Thyroid gland (tissue), 4 donors: ENCODE measurements at regions not wholly inside any gene's neighbourhood (a gene's known extent, or its start where the extent isn't known, plus 50 kb on each side); places are given as distances from the start of the nearest gene placed in this dataset.

Experiments used
- CTCF ChIP-seq, 6 experiments: fragments of 200-600 bp in 3 of 6; fragments of 450-650 bp in 3 of 6; sonication (generic) in 3 of 6; IDR thresholded peaks; one replicate each; pipeline ENCODE4 v1.5.1; 2016 to 2019; ENCODE audit warnings: antibody characterized with exemption in 6 of 6, mild to moderate bottlenecking in 2 of 6, inconsistent platforms in 1 of 6, moderate library complexity in 1 of 6
- POLR2A ChIP-seq, 2 donors: fragments of 450-650 bp; IDR thresholded peaks; one replicate each; pipeline ENCODE4 v1.6.1; 2017; ENCODE audit warnings: antibody characterized with exemption in 2 of 2, mild to moderate bottlenecking in 2 of 2, moderate library complexity in 1 of 2

DNA sequence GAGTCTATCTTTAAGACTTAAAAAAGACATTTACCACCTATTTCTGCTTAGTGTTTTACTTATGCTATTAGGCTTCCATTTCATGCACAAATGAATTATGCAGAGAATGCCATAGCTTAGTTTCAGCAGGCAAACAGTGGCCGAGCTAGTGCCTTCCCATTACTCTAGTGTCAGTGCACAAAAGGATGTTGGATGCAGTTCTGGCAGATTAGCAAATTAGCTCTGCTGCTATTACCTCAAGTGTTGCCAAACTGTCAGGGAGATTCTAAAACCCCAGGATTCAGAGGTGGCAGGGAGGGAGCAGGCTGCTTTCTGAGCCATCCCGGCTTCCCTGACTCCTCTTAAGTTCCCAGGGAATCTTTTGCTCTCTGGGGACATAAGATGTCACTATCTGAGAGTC is 209.4 kb upstream of the NCAM1 start:
- TF ChIP-seq CTCF (IDR thresholded peaks at IDR 0.05) (no peak), POLR2A (IDR thresholded peaks at IDR 0.05) (no peak)
